K562 (cell line): ENCODE measurements at regions not wholly inside any gene's neighbourhood (a gene's known extent, or its start where the extent isn't known, plus 50 kb on each side); places are given as distances from the start of the nearest gene placed in this dataset.

Experiments
- ATAC-seq: fragments of 200-7000 bp; cut with Tn5 transposase; 3 replicates; pipeline ENCODE4 v1.9.1; 2020; ENCODE audit warnings: moderate library complexity
- BruUV-seq: library from RNA; stranded (reverse); fragments of 400-500 nt; replicated peaks from 2 replicates; lab custom pipeline; 2021; lab: Mats Ljungman, UMichigan
- CTCF ChIA-PET: fragments of 300-600 bp; formaldehyde crosslinking; extraction: SDS; loops from one replicate; lab custom pipeline; 2021; ENCODE audit warnings: low intra/inter-chr PET ratio; lab: Yijun Ruan, JAX
- POLR2A ChIA-PET: fragments of 300-600, 350-650 bp; sonication (Branson Sonifier 250); formaldehyde crosslinking; extraction: SDS; loops from one replicate; lab custom pipeline; 2021; ENCODE audit warnings: antibody characterized with exemption, inconsistent platforms; lab: Yijun Ruan, JAX
- DNase-seq, 4 experiments: peaks; one replicate each; pipeline versions ENCODE4 v3.0.0 to v3.0.0-alpha.2; 2011 to 2018; ENCODE audit warnings: low spot score in 3 of 4, mixed read lengths in 3 of 4; ENCODE audit errors: extremely low read depth in 1 of 4
- FAIRE-seq: peaks from 2 replicates; lab custom pipeline; 2011; peaks lifted over from hg19 to GRCh38; lab: Jason Lieb, UNC
- H2AFZ ChIP-seq: 2 replicates; pipeline ENCODE4 v1.6.0; 2011; ENCODE audit warnings: low read depth, low read length, control low read depth, inconsistent platforms
- H3K27ac ChIP-seq: fragments of 200-600 bp; 3 replicates; pipeline ENCODE4 v1.8.0; 2011; ENCODE audit warnings: low read depth, mild to moderate bottlenecking, control low read depth, inconsistent platforms, low read length, moderate library complexity, mixed read lengths; ENCODE audit errors: extremely low read depth
- H3K27me3 ChIP-seq, 2 experiments: fragments of 300-600 bp in 1 of 2; 2 replicates in 1 of 2; 3 replicates in 1 of 2; pipeline versions ENCODE4 v1.6.0 to v1.8.0; 2011; ENCODE audit warnings: inconsistent platforms in 2 of 2, low read length in 2 of 2, mild to moderate bottlenecking in 1 of 2, mixed read lengths in 1 of 2, moderate library complexity in 1 of 2; ENCODE audit not compliant: control insufficient read depth in 2 of 2, insufficient read depth in 2 of 2
- H3K36me3 ChIP-seq: fragments of 300-600 bp; 3 replicates; pipeline ENCODE4 v1.8.0; 2011; ENCODE audit warnings: mild to moderate bottlenecking, low read length, inconsistent platforms; ENCODE audit not compliant: control insufficient read depth, insufficient read depth
- H3K4me1 ChIP-seq, 2 experiments: fragments of 200-600 bp in 1 of 2; replicated peaks in 1 of 2; 2 replicates in 1 of 2; 3 replicates in 1 of 2; pipeline versions ENCODE4 v1.5.1 to v1.8.0; 2011; ENCODE audit warnings: inconsistent platforms in 2 of 2, low read length in 2 of 2, mild to moderate bottlenecking in 1 of 2, mixed read lengths in 1 of 2, moderate library complexity in 1 of 2; ENCODE audit not compliant: control insufficient read depth in 2 of 2, insufficient read depth in 2 of 2
- H3K4me2 ChIP-seq: 2 replicates; pipeline ENCODE4 v1.6.1; 2011; ENCODE audit warnings: low read length, control low read depth, inconsistent platforms, mixed read lengths; ENCODE audit not compliant: insufficient read depth
- H3K4me3 ChIP-seq: fragments of 200-600 bp; sonication (generic), shearing (Covaris generic); 2 replicates; pipeline ENCODE4 v1.5.1; 2016; ENCODE audit warnings: control low read depth, inconsistent platforms
- H3K79me2 ChIP-seq: fragments of 200-600 bp; 3 replicates; pipeline ENCODE4 v1.8.0; 2011; ENCODE audit warnings: low read length, inconsistent platforms; ENCODE audit not compliant: control insufficient read depth, insufficient read depth
- H3K9ac ChIP-seq, 2 experiments: 2 replicates each; pipeline versions ENCODE4 v1.6.0 to v1.6.1; 2011; ENCODE audit warnings: low read depth in 2 of 2, low read length in 2 of 2, control low read depth in 1 of 2, inconsistent platforms in 1 of 2, mild to moderate bottlenecking in 1 of 2, mixed read lengths in 1 of 2; ENCODE audit not compliant: insufficient read depth in 1 of 2
- H3K9me1 ChIP-seq: one replicate; pipeline ENCODE4 v1.6.0; 2011; ENCODE audit warnings: inconsistent platforms, mild to moderate bottlenecking, low read length, moderate library complexity; ENCODE audit not compliant: control insufficient read depth, insufficient read depth
- H3K9me3 ChIP-seq: replicated peaks from 2 replicates; pipeline ENCODE4 v1.5.1; 2011; ENCODE audit warnings: low read depth, low read length, inconsistent platforms; ENCODE audit not compliant: control insufficient read depth, insufficient read depth
- H4K20me1 ChIP-seq: replicated peaks from 2 replicates; pipeline ENCODE4 v1.6.1; 2011; ENCODE audit warnings: low read length, inconsistent platforms, mixed read lengths; ENCODE audit not compliant: control insufficient read depth, insufficient read depth
- CXXC5 ChIP-seq: fragments of 250-450 bp; sonication (Bioruptor Pico); IDR thresholded peaks from 2 replicates; pipeline ENCODE4 v1.8.0; 2022; ENCODE audit warnings: inconsistent platforms, mild to moderate bottlenecking, moderate library complexity
- EHMT2 ChIP-seq: fragments of 450-650 bp; IDR thresholded peaks from 2 replicates; pipeline ENCODE4 v1.6.1; 2018; ENCODE audit warnings: antibody characterized with exemption
- HDAC3 ChIP-seq: fragments of 450-650 bp; IDR thresholded peaks from 2 replicates; pipeline ENCODE4 v1.6.1; 2018; ENCODE audit warnings: borderline replicate concordance, mild to moderate bottlenecking, moderate library complexity; ENCODE audit not compliant: partially characterized antibody
- HMBOX1 ChIP-seq: sonication (generic); IDR thresholded peaks from 2 replicates; pipeline ENCODE4 v1.6.1; 2016
- NCOA2 ChIP-seq, 2 experiments: fragments of 450-650 bp; IDR thresholded peaks; 2 replicates each; pipeline ENCODE4 v1.6.1; 2018; ENCODE audit warnings: mild to moderate bottlenecking in 2 of 2, moderate library complexity in 1 of 2; ENCODE audit not compliant: partially characterized antibody in 2 of 2
- RAD21 ChIP-seq, 2 experiments: fragments of 250-450 bp in 1 of 2; fragments of 450-650 bp in 1 of 2; sonication (Bioruptor Pico) in 1 of 2; formaldehyde crosslinking in 1 of 2; IDR thresholded peaks in 1 of 2; conservative IDR thresholded peaks in 1 of 2; 2 replicates each; pipeline versions ENCODE4 v1.4.0 to v1.8.0; 2020 to 2022; ENCODE audit warnings: mild to moderate bottlenecking in 2 of 2, moderate library complexity in 1 of 2
- SRSF1 ChIP-seq: fragments of 200-400 bp; formaldehyde crosslinking; IDR thresholded peaks from 2 replicates; pipeline ENCODE4 v1.6.1; 2017; ENCODE audit warnings: mild to moderate bottlenecking, low read depth, low read length, moderate library complexity
- TBP ChIP-seq: optimal IDR thresholded peaks from 2 replicates; pipeline ENCODE3; 2011; ENCODE audit warnings: low read depth, low read length, improper control_type of control experiment
- ZBTB9 ChIP-seq: fragments of 450-650 bp; formaldehyde crosslinking; IDR thresholded peaks from 2 replicates; pipeline ENCODE4 v1.4.0; 2020; ENCODE audit warnings: mild to moderate bottlenecking, moderate library complexity
- ZC3H8 ChIP-seq: fragments of 450-650 bp; IDR thresholded peaks from 2 replicates; pipeline ENCODE4 v1.6.1; 2017
- ZNF12 ChIP-seq: sonication (generic); formaldehyde crosslinking; IDR thresholded peaks from 2 replicates; pipeline ENCODE4 v1.4.0; 2020; ENCODE audit warnings: mild to moderate bottlenecking, missing genetic modification reagents
- ZNF277 ChIP-seq: fragments of 250-450 bp; sonication (Bioruptor Pico); IDR thresholded peaks from 2 replicates; pipeline ENCODE4 v1.8.0; 2022; ENCODE audit warnings: inconsistent platforms, mild to moderate bottlenecking, moderate library complexity, borderline replicate concordance
- ZNF696 ChIP-seq: fragments of 250-450 bp; sonication (Bioruptor Pico); conservative IDR thresholded peaks from 2 replicates; pipeline ENCODE4 v1.4.0; 2020; ENCODE audit warnings: mild to moderate bottlenecking, moderate library complexity
- WGBS: fragments of 100-300 bp; shearing (Covaris generic); methylation state at CpG from one replicate; pipeline ENCODE4 v1.1.6; 2016; ENCODE audit warnings: low coverage, mixed read lengths; ENCODE audit not compliant: insufficient coverage; ENCODE audit errors: missing lambda C conversion rate; 5-methylcytosine and 5-hydroxymethylcytosine counted together
- in situ Hi-C: fragments of 300-500 bp; cut with MboI; formaldehyde crosslinking; loops from 4 replicates; pipeline ENCODE4 v1.15.0; 2018; ENCODE audit warnings: inconsistent platforms, mixed read lengths
- intact Hi-C: fragments of 100-400 bp; cut with micrococcal nuclease; formaldehyde crosslinking; loops from 2 replicates; pipeline ENCODE4 v1.14.2; 2022

GRCh38 chr18:68588169-68588568, 126.7 kb downstream of the TMX3 start:
- 0% methylated on average over 5 of the region's 5 CpGs for WGBS
- no TSS peak for BruUV-seq
- Histone ChIP-seq H3K36me3 (no peaks in the 10 kb centered on the region), H3K4me3 (no peak overlapping the region), H3K27me3 (no peaks in the 10 kb centered on the region), H4K20me1 (no peaks in the 10 kb centered on the region), H2AFZ (no peak overlapping the region), H3K4me1 (no peaks in the 10 kb centered on the region), H3K79me2 (no peaks in the 10 kb centered on the region), H3K9me3 (no peaks in the 10 kb centered on the region), H3K27ac (no peak overlapping the region), H3K9me1 (no peaks in the 10 kb centered on the region), H3K4me2 (no peak overlapping the region), H3K9ac (no peak overlapping the region)
- DNase-seq (no peak), FAIRE-seq (no peak), ATAC-seq (no peak)
- in situ Hi-C loops (no loop called here), intact Hi-C loops (no loop called here)
- CTCF ChIA-PET: no interaction called here
- POLR2A ChIA-PET: no interaction called here
- TF ChIP-seq TBP (no peak), SRSF1 (no peak), CXXC5 (no peak), HDAC3 (no peak)

- DNase-seq: no peak
- intact Hi-C loops (no loop called here), in situ Hi-C loops (no loop called here)
- Histone ChIP-seq H3K36me3 (no peaks in the 10 kb centered on the region), H3K9me3 (no peaks in the 10 kb centered on the region), H3K9me1 (no peaks in the 10 kb centered on the region), H3K27ac (no peak overlapping the region), H3K79me2 (no peaks in the 10 kb centered on the region), H4K20me1 (no peaks in the 10 kb centered on the region), H3K4me1 (no peaks in the 10 kb centered on the region), H3K4me2 (no peak overlapping the region), H3K4me3 (no peak overlapping the region), H3K27me3 (no peaks in the 10 kb centered on the region), H3K9ac (no peak overlapping the region), H2AFZ (no peak overlapping the region)
- 0% methylated on average over 1 of the region's 1 CpG for WGBS
- no TSS peak for BruUV-seq
- CTCF ChIA-PET: no interaction called here
- no peak for ATAC-seq
- FAIRE-seq: no peak
- POLR2A ChIA-PET: no interaction called here
- TF ChIP-seq HMBOX1 (no peak), EHMT2 (no peak), ZNF277 (CRISPR knock-in tag) (no peak), NCOA2 (IDR thresholded peaks at IDR 0.05; ENCODE audit: partially characterized antibody in 2 of 2) (no peak), RAD21 (CRISPR knock-in tag; conservative IDR thresholded peaks at IDR 0.05 in 1 of 2, IDR thresholded peaks at IDR 0.05 in 1 of 2) (no peak), ZNF12 (CRISPR knock-in tag) (no peak), ZBTB9 (CRISPR knock-in tag) (no peak), ZC3H8 (no peak), ZNF696 (no peak)
These were observed 131.2 kb downstream of the TMX3 start for GRCh38 chr18:68583685-68584084.
